VCaP (cell line): ENCODE measurements at regions not wholly inside any gene's neighbourhood (a gene's known extent, or its start where the extent isn't known, plus 50 kb on each side); places are given as distances from the start of the nearest gene placed in this dataset.

Experiments used
- H3K27ac ChIP-seq: fragments of 450-650 bp; 2 replicates; pipeline ENCODE4 v1.5.1; 2017
- CTCF ChIP-seq: fragments of 450-650 bp; conservative IDR thresholded peaks from 2 replicates; pipeline ENCODE4 v1.5.1; 2017; ENCODE audit warnings: mild to moderate bottlenecking, moderate library complexity

GRCh38 chr5:21694567-21694966 lies 1158.6 kb downstream of the CDH12 start:
- no peak for TF ChIP-seq CTCF
- H3K27ac ChIP-seq = no peak overlapping the region

- no peak overlapping the region for H3K27ac ChIP-seq
- TF ChIP-seq CTCF = no peak
Measured at GRCh38 chr5:21693591-21693990, 1159.6 kb downstream of the CDH12 start.

GRCh38 chr5:21689587-21689986 lies 1163.6 kb downstream of the CDH12 start:
- no peak overlapping the region for H3K27ac ChIP-seq
- TF ChIP-seq CTCF = no peak

- no peak for TF ChIP-seq CTCF
- no peak overlapping the region for H3K27ac ChIP-seq
Measured at GRCh38 chr5:21688655-21689054, 1164.5 kb downstream of the CDH12 start.

- no peak for TF ChIP-seq CTCF
- H3K27ac ChIP-seq = no peak overlapping the region
Measured at GRCh38 chr5:21687621-21688020, 1165.5 kb downstream of the CDH12 start.

- no peak overlapping the region for H3K27ac ChIP-seq
- TF ChIP-seq CTCF = no peak
Measured at GRCh38 chr5:21686706-21687105, 1166.4 kb downstream of the CDH12 start.

GRCh38 chr5:21685522-21685921 lies 1167.6 kb downstream of the CDH12 start:
- no peak for TF ChIP-seq CTCF
- no peak overlapping the region for H3K27ac ChIP-seq

GRCh38 chr5:21684992-21685391 lies 1168.2 kb downstream of the CDH12 start:
- H3K27ac ChIP-seq = no peak overlapping the region
- TF ChIP-seq CTCF = no peak
